SK-N-SH (cell line): ENCODE measurements at regions not wholly inside any gene's neighbourhood (a gene's known extent, or its start where the extent isn't known, plus 50 kb on each side); places are given as distances from the start of the nearest gene placed in this dataset.

Source experiments
- FOXM1 ChIP-seq: IDR thresholded peaks from 2 replicates; pipeline ENCODE4 v1.4.0; 2012; ENCODE audit warnings: low read depth, mild to moderate bottlenecking
- MXI1 ChIP-seq: IDR thresholded peaks from 2 replicates; pipeline ENCODE4 v1.6.1; 2012; ENCODE audit warnings: mild to moderate bottlenecking, low read depth, low read length, improper control_type of control experiment
- POLR2AphosphoS5 ChIP-seq: IDR thresholded peaks from 2 replicates; pipeline ENCODE4 v1.6.1; 2012; ENCODE audit warnings: low read depth, low read length
- RAD21 ChIP-seq: IDR thresholded peaks from 2 replicates; pipeline ENCODE4 v1.6.1; 2012; ENCODE audit warnings: mild to moderate bottlenecking, low read length
- RFX5 ChIP-seq: IDR thresholded peaks from 2 replicates; pipeline ENCODE4 v1.6.1; 2012; ENCODE audit warnings: mild to moderate bottlenecking, improper control_type of control experiment, low read length
- TEAD4 ChIP-seq: IDR thresholded peaks from 2 replicates; pipeline ENCODE4 v1.4.0; 2012; ENCODE audit warnings: mild to moderate bottlenecking, borderline replicate concordance; ENCODE audit not compliant: insufficient read depth
- TF ChIP-seq, protein P1 (sequence below): IDR thresholded peaks from 2 replicates; pipeline ENCODE4 v1.4.0; 2012; ENCODE audit warnings: low read depth
- TF ChIP-seq, protein P2 (sequence below): fragments of 200-600 bp; sonication (generic); IDR thresholded peaks from 2 replicates; pipeline ENCODE4 v1.6.1; 2017; ENCODE audit warnings: antibody characterized with exemption, mild to moderate bottlenecking, moderate library complexity

DNA sequence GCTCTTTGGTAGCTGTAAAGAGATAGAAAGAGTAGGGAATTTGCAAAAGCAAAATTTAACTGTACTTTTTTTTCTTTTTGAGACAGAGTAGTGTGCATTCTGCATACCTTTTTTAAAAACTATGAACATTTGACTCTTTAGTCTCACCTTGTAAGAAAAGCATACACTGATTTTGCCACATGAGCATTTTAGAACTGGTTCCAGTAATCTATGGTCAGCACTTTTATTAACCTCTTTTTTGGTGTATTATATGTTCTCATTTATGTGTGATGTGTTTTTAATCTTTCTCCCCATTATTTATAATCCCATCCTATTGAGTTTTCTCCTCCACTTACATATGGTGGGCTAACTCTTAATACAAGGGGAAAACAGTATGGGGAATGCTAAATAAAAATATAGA, 1111.4 kb downstream of the FLRT2 start:
- no peak for TF ChIP-seq MXI1
- no peak for TF ChIP-seq POLR2AphosphoS5
- TF ChIP-seq FOXM1: no peak
- TF ChIP-seq, protein P1, sequence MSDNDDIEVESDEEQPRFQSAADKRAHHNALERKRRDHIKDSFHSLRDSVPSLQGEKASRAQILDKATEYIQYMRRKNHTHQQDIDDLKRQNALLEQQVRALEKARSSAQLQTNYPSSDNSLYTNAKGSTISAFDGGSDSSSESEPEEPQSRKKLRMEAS: no peak
- no peak for TF ChIP-seq RAD21
- TF ChIP-seq, protein P2, sequence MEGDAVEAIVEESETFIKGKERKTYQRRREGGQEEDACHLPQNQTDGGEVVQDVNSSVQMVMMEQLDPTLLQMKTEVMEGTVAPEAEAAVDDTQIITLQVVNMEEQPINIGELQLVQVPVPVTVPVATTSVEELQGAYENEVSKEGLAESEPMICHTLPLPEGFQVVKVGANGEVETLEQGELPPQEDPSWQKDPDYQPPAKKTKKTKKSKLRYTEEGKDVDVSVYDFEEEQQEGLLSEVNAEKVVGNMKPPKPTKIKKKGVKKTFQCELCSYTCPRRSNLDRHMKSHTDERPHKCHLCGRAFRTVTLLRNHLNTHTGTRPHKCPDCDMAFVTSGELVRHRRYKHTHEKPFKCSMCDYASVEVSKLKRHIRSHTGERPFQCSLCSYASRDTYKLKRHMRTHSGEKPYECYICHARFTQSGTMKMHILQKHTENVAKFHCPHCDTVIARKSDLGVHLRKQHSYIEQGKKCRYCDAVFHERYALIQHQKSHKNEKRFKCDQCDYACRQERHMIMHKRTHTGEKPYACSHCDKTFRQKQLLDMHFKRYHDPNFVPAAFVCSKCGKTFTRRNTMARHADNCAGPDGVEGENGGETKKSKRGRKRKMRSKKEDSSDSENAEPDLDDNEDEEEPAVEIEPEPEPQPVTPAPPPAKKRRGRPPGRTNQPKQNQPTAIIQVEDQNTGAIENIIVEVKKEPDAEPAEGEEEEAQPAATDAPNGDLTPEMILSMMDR: no peak
- no peak for TF ChIP-seq TEAD4
- no peak for TF ChIP-seq RFX5
